ENCODE measurements at regions not wholly inside any gene's neighbourhood (a gene's known extent, or its start where the extent isn't known, plus 50 kb on each side); places are given as distances from the start of the nearest gene placed in this dataset.
"Not testable (repeated sequence)": the region's sequence is repeated elsewhere in the genome, so short reads cannot be mapped to it uniquely, and the experiment has no call there.

DNA sequence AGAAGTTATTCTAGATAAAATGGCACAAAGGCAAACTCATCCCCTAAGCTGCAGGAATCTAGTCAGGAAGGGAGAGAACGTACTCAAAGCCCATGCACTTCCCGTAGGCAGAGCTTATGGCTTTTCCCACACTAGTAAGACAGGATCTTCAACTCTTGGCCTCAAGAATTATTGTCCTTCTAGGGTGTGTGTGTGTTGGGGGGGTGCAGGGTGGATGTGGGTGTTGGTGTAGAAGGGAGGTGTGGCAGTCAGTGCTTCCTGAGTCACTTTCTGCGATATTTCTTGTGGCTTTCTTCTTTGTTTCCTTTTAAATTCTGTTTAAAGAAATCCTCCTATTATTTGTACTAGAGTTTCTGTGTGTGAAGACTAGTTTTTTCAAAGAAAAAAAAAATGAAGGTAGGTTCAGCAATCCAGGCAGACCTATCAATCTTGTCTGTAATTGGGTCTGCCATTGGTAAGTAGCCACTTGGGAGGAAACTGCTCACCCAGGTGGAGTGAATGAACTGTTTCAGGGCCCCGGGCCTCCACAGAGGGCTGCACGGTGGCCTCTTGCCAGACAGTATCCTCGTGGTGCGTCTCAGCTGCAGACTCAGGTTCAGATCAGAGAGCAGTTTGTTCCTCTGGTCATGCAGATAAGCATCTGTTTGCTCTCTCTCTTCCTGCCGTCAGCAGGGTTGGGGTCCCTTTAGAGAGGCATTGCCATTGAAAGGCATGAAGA is 131.9 kb downstream of the NPR3 start:
- no peak for DNase-seq

DNA sequence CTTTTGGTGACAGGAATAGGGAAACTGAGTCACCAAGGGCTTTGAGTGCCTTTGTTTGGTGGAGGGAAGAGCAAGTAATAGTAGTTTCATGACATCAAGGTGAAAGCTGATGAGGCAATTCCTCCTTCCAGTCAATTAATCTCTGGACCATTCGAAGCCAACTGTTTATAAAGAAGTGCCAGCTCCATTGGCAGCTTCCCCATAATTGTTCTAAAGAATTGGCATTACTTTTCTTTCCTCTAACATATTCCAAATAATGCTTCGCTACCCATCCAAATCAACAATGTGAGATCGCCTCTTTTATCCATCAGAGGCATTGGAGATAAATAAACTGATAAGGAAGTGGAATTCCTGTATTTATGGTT is 132.4 kb downstream of the NPR3 start:
- DNase-seq: no peak

DNA sequence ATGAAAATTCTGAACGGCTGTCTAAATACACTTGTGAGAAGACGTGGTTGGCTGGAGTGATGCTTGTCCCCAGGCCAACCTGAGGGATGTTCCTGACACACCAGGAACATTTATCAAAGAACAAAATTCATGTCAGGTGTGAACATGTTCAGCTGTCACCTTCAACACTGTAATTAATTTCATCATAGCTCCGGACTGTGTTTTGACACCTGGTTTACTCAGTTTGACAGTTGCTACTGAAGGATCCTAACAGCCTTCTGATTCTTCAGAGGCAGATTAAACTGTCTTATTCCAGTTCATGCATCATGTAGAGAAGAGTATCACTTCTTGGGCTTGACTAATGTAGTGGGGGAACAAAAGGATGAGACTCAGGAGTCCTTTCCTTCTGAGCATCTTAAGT is 134.1 kb downstream of the NPR3 start:
- DNase-seq: no peak

DNA sequence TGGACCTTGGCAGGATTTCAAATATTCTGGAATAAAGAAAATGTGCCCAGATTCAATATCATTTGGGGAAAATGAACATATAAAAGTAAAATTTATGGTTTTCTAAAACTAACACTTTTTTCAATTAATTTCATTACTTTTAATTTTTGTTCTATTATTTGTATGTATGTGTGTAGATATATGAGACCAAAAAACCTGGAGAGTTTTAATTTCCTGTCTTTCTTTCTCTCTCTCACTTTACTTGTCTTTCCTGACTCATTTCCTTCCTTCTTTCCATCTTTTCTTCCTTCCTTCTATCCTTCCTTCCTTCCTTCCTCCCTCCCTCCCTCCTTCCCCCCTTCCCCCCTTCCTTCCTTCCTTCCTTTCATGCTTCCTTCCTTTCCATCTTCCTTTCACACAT is 137.0 kb downstream of the NPR3 start:
- DNase-seq: no peak

DNA sequence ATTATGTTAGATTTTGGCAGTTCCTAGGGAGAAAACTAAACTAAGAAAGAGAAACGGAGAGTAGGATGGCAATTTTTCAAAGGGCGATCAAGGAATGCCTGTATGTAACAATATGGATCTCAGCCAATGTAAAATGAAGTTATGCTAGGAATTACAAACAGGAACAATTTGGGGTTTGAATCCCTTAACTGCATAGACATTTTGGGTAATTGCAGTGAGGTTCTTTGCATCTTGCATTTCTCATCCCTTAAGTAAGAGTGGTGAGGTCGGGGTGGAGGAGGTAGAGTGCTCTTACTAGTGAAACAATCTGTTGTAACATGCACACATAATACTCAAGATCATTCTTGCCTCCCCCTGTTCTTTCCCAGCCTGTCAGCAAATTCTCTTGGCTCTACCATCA is 137.6 kb downstream of the NPR3 start:
- DNase-seq: no peak

DNA sequence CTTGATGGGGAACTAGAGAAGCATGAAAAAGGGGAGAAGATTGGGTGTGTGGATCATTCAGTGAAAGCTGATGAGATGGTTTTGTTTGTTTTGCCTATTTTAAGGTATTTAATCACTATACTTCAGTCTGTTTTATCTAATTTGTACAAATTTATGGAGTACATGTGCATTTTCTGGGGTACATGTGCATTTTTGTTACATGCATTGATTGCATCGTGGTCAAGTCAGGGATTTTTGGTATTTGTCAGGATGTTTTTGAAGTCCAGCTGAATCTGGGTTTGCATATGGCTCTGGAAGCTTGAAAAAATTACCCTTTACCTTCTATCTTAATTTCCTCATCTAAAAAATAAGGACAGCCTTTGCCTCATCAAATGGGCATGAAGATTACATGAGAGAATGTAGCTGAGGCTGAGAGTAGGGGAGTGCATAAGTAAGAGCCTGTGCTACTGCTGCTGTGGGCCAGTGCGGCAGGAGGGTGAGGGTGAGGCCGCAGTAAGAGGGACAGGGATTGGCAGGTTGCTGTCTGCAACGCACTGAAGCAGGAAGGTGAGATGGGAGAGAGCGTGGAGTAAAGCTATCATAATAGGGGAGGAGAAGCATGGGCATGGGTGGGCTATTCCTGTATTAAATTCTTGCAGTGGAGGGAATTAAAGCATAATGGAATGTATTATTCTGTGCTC is 139.8 kb downstream of the NPR3 start:
- no peak for DNase-seq

DNA sequence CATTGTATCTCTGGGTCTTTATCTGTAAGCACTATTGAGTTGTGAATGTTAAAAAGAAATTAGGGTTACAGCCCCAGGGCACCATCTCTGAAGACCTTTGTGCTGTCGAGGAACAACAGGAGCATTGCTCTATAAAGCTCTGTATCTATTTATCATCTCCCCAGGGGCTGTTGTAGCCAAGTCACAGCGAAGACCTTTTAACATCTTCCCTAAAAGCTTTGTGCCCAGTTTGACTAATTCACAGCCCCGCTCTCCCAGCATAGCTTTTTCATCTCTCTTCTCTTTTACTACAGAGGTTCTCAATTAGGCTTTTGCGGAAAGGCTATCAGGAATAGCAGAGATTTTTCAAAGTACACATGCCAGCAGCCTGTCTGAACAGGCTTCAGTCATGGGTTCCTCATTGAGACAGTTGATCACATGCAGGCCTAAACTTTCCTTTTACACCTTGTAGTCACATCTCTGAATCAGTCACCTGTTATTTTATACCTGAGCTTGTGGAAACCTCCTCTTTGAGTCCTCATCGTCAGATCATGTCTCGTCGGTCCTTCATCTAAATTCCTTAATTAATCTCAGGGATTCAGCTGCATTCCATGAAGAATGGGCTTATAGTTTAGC is 140.5 kb downstream of the NPR3 start:
- DNase-seq: no peak

DNA sequence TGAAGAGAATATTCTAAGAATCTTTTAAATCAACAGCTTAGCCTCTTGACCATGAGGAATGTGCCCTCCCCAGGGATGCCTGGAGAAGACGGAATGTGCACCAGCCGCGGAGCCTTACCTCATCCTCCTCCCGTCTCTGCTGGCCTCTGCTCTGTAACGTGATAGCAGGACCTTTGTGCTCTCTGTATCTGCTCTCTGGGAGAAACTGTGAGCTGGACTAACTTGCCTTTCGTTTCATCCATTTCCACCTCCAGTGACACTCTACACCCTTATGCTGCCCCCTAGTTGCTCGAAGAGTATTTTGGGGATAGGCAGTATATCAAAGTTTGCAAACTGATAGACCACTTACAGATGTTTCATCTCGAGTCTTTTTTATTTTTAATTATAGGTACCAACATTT is 141.4 kb downstream of the NPR3 start:
- no peak for DNase-seq

DNA sequence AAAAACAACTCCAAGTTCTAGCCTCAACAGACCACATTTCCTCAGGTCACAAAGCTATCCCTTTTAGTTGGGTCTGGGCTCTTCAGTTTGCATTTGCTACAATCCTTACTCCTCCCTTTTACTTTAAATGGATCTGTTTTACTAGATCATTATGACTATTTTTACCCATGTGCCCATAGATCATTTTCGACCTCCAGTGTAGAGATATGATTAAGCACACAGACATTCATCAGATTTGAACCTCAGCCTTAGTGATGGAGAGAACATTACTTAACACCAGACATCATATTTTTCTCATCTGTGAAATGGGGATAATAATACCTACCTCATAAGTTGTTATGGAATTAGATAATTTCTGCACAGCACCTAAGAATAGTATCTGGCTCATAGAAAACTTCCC is 141.9 kb downstream of the NPR3 start:
- no peak for DNase-seq

DNA sequence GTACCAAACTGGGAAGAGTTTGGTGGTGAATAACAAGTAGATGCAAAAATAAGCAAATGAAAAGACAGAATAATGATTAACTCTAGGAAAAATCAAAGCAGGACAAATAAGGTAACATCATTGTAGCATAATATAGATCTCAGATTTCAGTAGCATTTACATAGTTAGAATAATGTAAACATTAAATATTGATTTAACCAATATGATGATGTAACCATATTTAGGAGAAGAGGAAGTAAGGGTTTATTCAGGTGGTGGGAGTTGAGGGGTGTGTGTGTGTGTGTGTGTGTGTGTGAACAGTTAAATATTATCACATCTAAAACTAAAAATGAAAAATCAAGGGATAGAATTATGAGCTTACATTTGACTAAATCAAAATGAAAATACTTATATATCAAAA is 143.4 kb downstream of the NPR3 start:
- DNase-seq: no peak

DNA sequence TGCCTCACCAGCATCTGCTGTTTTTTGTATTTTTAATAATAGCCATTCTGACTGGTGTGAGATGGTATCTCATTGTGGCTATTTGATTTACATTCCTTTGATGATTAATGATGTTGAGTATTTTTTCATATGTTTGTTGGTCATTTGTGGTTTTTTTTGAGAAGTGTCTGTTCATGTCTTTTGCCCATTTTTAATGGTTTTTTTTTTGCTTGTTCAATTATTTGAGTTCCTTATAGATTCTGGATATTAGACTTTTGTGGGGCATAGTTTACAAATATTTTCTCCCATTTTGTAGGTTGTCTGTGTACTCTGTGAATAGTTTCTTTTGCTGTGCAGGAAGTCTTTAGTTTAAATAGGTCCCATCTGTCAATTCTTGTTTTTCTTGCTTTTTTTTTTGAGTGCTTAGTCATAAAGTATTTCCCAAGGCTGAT is 148.1 kb downstream of the NPR3 start:
- no peak for DNase-seq

DNA sequence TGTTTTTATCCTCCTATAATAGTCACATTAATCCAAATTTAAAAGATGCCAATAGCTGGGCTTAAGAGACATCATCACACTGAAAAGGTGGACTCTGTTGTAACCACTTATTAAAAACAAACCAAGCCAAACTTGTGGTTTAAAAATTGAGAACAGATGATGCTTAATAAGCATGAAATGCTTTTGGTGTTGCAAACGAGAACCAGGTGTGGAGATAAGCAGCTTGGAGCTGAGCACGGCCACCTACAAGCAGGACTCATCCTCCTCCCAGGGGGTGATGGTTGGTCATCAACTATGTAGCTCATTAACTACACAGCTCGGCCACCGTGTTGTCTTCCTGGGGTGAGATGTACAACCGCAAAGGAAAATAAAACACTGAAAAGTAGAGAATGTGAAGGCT is 154.4 kb downstream of the NPR3 start:
- no peak for DNase-seq

DNA sequence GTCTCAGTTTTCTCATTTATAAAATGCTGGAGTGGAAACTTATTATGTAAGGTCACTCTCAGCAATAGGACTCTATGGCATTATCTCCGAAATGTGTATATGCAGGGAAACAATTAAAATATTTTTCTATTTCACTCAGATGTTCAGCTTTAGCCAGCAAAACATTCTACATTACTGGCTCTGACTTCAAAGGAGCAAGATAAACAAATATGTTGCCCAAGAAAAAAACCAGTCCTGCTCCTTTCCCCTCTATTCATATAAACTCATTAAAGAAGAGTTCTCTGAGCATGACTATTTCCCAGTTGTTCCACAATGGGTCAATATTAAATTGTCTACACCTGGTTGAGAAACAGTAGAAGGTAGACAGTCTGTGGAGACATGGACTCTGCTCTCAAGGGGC is 155.0 kb downstream of the NPR3 start:
- no peak for DNase-seq

DNA sequence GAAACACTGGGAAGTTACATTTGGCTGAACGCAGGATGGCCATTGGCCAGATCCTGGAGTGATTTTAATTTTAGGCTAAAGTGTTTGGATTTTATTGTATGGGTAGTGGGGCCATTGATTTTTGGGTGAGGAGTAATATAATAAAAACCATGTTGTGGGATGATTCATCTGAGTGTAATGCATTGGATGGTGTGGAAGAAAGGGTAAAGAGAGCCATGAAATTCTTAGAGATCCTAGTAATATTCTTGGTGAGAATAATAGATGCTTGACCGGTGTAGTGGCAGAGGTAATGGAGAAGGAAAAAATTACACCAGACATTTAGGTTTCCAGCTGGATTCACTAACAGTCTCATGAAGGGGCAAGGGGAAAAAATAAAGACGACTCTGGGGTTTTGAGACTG is 158.1 kb downstream of the NPR3 start:
- DNase-seq: no peak

DNA sequence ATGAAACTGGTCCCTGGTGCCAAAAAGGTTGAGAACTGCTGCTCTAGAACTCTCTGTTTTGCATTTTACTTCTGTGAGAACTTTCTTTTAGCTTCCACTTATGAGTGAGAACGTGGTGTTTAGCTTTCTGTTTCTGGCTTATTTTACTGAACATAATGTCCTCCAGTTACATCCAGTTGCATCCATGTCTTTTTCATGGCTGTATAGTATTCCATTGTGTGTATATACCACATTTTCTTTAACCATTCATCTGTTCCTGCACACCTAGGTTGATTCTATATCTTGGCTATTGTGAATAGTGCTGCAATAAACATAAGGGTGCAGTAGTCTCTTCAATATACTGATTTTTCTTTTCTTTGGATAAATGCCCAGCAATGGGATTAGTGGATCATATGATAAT is 165.7 kb downstream of the NPR3 start:
- DNase-seq: no peak

DNA sequence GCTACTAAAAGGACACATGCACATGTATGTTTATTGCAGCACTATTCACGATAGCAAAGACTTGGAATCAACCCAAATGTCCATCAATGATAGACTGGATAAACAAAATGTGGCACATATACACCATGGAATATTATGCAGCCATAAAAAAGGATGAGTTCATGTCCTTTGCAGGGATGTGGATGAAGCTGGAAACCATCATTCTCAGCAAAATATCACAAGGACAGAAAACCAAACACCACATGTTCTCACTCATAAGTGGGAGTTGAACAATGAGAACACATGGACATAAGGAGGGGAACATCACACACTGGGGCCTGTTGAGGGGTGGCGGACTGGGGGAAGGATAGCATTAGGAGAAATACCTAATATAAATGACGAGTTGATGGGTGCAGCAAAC is 168.2 kb downstream of the NPR3 start:
- not testable (repeated sequence) for DNase-seq

DNA sequence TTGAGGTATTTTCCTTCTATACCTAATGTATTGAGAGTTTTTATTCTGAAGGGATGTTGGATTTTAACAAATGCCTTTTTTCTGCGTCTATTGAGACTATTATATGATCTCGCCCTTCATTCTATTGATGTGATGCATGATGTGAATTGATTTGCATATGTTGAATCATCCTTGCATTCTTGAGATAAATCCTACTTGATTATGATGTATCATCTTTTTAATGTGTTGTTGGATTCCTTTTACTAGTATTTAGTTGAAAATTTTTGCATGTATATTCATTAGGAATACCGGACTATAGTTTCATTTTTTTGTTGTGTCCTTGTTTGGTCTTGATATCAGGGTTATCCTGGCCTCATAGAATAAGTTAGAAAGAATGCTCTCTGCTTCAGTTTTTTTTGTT is 169.7 kb downstream of the NPR3 start:
- no peak for DNase-seq

DNA sequence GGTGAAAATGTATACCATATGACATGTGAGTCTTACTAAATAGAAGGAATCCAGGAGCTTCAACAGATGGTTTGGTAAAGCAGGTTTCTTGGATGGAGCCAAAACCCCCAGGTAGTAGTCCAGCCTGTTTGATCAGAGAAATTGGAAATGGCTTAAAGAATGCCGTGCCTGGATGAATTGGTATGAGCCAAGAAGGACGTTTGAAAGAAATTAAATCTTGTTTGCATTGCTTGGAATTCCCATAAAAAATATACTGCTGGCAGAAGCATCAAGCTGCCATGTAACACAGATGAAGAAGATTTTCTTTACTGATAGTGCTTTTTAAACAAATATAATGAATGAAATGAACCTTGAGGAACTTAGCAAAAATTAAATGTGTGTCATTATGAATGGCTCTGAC is 176.3 kb downstream of the NPR3 start:
- DNase-seq: no peak

DNA sequence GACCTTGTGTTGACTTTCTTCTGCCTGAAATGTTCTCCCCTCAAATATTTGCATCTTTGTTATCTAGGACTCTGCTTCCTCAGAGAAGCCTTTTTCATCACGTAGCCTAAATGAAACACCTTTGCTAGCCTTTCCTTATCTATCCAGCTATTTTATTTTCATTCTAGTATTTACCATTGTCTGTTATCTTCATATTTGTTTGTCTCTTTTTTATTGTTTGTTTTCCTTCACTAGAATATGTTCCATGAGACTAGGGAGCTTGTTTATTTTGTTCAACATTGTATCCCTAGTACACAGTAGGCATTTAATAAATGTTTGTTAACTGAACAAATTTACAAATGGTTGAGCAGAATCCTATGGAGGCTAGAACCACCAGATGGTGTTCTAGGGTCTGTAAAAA is 178.0 kb downstream of the NPR3 start:
- DNase-seq: no peak

DNA sequence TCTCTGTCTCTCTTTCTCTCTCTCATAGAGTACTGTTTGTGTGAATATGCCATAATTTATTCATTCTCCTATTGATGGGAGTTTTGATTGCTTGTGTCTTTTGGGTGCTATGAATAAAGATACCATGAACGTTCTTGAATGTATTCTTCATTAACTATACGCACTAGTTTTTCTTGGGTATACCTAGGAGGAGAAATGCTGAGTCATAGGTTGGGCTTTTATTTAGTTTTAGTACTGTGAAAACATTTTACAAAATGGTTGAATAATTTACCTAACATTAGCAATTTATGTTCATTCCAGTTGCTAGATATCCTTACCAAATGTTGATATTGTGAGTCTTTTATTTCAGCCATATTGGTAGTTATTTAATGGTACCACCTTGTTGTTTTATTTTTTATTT is 192.5 kb downstream of the NPR3 start:
- no peak for DNase-seq

DNA sequence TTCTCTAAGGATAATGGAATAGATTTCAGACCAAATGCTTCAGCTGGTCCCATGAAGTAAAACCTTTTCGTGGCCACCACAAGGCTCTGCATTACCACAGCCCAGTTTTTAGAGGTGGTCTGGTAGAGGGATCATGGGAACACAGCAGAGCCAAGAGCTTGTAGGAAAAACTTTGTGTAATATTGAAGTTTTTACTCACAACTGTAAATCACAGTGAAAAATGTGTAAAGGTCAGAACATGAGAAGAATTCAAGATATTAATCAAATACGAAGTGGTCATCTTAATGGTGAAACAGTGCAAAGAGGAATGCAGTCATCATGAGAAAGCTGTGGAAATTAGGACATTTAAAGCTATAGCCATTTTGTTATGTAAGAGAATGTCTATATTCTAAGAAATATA is 197.5 kb downstream of the NPR3 start:
- no peak for DNase-seq

DNA sequence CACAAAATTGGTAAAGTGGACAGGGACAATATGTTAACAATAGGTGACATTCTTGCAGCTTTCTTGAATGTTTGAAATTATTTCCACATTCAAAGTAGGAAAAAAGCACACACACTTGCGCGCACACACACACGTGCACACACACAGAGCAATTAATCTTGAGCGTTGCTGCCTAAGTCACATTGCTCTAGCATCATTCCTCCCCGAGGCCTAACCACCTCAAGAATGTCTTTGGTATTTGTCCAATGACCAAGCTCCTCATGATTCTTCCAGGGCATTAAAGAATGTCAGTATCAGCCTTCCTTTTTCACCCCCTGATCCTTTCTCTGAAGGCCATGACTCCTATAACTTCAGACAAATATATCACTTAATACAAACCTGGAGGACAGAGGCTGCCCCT is 198.1 kb downstream of the NPR3 start:
- no peak for DNase-seq

DNA sequence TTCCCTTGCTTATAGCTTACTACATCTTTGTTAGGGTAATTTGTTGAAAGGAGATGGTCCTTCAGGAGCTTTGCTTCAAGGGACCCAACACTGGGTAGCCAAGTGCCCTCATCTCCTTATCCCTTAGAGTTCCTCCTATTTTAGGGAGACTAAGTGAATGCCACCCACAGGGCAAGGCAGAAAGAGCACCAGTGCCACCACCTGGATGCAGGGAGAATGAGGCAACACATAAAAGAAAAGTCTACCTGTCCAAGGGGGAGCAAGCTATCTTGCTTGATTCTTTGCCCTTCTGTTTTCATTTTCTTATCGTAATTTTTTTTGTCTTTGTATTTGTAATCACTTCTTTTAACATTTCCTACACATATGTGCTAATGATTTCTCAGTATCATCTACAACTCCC is 205.5 kb downstream of the NPR3 start:
- DNase-seq: no peak

DNA sequence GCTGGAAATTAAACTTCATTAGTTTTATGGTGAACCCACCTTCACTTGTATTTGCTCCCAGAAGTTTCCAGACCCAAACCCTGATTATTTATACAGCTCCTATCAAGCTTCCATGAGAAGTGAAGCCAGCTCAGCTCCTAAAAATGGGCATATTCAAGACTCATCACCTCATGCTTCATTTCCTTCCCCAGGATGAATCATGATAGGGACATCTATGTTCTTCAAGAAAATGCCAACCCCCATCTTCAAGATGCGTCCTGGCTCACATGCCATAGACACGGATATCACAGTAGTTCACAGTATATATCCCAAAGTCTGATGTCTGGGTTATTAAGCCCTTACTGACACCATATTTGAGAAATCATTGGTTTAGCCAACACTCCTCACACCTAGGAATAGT is 217.6 kb downstream of the NPR3 start:
- no peak for DNase-seq

DNA sequence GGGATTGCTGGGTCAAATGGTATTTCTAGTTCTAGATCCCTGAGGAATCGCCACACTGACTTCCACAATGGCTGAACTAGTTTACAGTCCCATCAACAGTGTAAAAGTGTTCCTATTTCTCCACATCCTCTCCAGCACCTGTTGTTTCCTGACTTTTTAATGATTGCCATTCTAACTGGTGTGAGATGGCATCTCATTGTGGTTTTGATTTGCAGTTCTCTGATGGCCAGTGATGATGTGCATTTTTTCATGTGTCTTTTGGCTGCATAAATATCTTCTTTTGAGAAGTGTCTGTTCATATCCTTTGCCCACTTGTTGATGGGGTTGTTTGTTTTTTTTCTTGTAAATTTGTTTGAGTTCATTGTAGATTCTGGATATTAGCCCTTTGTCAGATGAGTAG is 220.3 kb downstream of the NPR3 start:
- not testable (repeated sequence) for DNase-seq

Data from CD4-positive, alpha-beta T cell treated with Interleukin-4 for 4 hours (primary cell).